NCI-H146 treated with DMSO at 0.1 percent for 48 hours (cell line): ENCODE measurements at regions not wholly inside any gene's neighbourhood (a gene's known extent, or its start where the extent isn't known, plus 50 kb on each side); places are given as distances from the start of the nearest gene placed in this dataset.

Experiments used
- DNase-seq: peaks from one replicate; lab custom pipeline; 2025; ENCODE audit not compliant: unreplicated experiment; lab: John Stamatoyannopoulos, UW

- no peak for DNase-seq
These were observed 140.0 kb upstream of the GPC1 start for GRCh38 chr2:240295256-240296103.

GRCh38 chr2:240296104-240296406 is 139.4 kb upstream of the GPC1 start:
- no peak for DNase-seq

- no peak for DNase-seq
These were observed 138.8 kb upstream of the GPC1 start for GRCh38 chr2:240296476-240297255.

GRCh38 chr2:240297256-240298116 is 138.0 kb upstream of the GPC1 start:
- DNase-seq: no peak

GRCh38 chr2:240298117-240298790 is 137.2 kb upstream of the GPC1 start:
- no peak for DNase-seq

- no peak for DNase-seq
These were observed 136.4 kb upstream of the GPC1 start for GRCh38 chr2:240298803-240299709.

DNA sequence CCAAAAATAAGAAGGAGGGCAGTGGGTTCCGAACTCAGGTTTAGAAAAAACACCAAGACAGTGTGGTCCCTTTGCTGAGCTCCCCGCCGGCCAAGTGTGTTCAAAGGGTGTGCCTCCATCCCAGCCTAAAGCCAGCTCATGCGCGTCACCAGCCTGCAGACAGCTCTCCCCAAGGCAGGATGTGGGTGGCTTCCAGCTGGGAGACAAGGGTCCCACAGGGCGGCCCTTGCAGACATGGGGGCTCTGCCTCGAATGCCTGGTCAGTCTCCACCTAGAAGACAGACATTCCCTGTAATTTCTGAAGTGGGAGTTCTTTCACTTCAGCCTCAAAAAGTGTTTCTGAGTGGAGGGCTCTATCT is 135.8 kb upstream of the GPC1 start:
- no peak for DNase-seq

DNA sequence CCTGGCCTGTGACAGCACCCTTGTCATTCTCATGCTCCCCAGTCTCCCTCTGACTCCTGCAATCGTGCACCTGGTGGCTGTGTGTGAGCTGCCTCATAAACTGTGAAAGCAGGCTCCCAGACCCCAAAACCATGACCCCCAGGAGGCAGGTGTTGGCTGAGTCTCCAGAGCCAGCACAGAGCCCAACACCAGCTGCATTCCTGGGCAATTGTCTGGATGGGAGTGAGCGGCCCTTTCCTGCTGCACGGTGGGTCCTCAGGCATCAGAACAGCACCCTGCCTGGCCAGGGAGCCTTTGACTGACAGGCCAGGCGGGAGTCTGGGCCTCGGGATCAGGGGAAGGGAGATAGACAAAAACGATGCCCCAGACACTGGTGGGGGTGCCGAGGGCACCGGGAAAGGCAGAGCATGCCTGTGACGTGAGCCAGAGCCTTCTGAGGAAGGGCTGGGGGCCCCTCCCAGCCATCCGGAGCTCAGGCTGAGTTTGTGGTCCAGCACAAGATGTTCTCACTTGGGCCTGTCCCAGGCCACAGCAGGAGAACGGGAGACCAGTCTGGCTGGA is 135.1 kb upstream of the GPC1 start:
- no peak for DNase-seq

- no peak for DNase-seq
These were observed 134.6 kb upstream of the GPC1 start for GRCh38 chr2:240300840-240301239.

DNA sequence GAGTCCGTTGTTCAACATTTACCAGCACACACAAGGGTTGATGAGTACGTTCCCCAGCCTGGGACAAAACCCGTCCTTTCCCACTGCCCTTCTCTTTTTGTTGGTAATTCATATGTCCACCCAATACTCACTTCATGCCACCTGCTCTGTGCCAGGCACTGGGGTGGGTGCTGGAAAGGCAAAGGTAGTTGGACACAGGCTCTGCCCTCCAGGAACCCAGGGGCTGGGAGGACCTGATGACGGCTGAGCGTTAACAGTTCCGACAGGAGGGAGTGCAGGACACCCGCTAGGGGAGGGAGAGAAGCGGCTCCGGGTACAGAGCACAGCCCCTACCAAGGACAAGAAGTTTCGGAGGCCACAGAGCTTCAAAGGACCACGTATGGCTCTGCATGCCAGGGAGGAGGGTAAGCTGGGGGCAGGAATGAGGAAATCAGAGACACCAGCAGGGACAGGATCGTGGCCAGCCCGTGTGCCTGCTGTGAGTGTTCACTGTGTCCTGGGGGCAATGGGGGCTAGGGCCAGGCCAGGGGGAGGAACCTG is 134.1 kb upstream of the GPC1 start:
- no peak for DNase-seq

- no peak for DNase-seq
These were observed 133.4 kb upstream of the GPC1 start for GRCh38 chr2:240302041-240302440.

- no peak for DNase-seq
These were observed 132.4 kb upstream of the GPC1 start for GRCh38 chr2:240302933-240303595.

- no peak for DNase-seq
These were observed 131.3 kb upstream of the GPC1 start for GRCh38 chr2:240303896-240304745.

- no peak for DNase-seq
These were observed 130.7 kb upstream of the GPC1 start for GRCh38 chr2:240304746-240305161.

DNA sequence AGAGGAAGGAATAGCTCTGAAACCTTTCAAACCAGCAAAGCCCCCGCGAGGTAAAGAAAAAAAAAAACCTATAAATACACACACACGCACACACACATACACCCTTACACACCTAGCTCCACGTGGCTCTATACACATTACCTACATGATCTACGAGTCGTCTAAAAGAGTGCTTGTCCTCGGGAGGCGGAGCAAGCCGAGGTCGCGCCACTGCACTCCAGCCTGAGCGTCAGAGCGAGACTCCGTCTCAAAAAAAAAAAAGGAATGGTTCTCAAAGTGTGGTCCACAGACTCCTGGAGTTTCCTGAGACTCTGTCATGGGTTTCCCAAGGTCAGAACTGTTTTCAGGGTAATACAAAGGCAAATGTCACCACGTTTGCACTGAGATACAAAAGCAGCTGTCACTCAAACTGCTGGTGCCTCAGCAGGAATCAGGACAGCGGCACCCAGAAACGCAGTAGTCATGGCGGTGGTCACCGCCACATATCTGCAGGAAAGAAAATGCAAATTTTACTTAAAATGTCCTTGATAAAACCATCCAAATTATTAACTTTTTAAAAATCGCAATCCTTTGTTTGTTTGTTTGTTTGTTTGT is 130.0 kb upstream of the GPC1 start:
- no peak for DNase-seq

- DNase-seq: no peak
These were observed 129.3 kb upstream of the GPC1 start for GRCh38 chr2:240306185-240306584.

DNA sequence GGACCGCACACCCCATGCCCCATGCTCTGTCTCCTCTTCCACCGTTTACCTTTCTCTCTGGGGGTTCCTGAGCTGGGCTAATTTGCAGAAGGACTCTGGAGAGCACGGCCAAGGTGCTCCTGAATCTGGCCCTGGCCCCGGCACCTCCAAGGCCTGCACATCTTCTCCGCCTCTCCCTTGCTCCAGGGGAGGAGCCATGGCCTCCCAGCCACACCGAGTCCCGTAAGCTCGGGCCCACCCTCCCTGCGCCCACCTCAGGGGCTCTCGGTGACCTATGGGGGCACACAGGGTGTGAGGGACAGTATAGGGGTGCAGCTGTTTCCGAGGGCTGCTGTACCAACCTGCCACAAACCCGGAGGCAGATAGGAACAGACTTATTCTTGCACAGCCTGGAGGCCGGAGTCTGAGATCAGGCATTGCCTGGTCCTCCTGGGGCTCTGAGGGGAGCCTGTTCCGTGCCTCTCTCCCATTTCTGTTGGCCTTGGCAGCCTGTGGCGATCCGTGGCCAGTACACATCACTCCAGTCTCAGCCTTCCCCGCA is 127.3 kb upstream of the GPC1 start:
- DNase-seq: no peak
